Activated T-cell treated with anti-CD3 and anti-CD28 coated beads for 4 hours (primary cell): ENCODE measurements at regions not wholly inside any gene's neighbourhood (a gene's known extent, or its start where the extent isn't known, plus 50 kb on each side); places are given as distances from the start of the nearest gene placed in this dataset.
A peak's percentile ranks its signal among the peaks of the same experiment; 100 is the strongest.
"Not testable (repeated sequence)": the region's sequence is repeated elsewhere in the genome, so short reads cannot be mapped to it uniquely, and the experiment has no call there.

Experiments used
- DNase-seq: peaks from one replicate; pipeline ENCODE4 v3.0.0-alpha.2; 2020

DNA sequence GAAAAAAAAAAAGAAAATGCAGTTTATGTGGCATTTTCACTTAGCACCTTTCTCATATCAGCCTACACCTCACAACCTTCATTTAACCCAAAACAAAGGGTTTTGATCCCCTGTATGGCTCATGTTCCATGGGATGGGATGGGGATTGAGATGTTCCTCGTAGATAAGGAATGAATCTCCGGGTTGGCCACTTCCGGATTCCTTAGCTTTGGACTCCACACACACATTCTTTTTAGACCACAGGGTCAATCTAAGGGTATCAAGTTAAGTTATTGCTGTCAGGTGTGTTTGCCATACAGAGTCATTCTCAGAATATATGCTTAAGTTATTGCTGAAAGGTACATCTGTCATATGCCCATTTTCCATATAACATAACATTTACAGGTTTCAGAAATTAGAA is 301.4 kb upstream of the TGFBR2 start:
- no peak for DNase-seq

- DNase-seq, result no peak
Measured at GRCh38 chr3:30306896-30307295, 299.5 kb upstream of the TGFBR2 start.

- DNase-seq, result no peak
Measured at GRCh38 chr3:30307372-30307950, 298.9 kb upstream of the TGFBR2 start.

- DNase-seq, result no peak
Measured at GRCh38 chr3:30308131-30308530, 298.3 kb upstream of the TGFBR2 start.

DNA sequence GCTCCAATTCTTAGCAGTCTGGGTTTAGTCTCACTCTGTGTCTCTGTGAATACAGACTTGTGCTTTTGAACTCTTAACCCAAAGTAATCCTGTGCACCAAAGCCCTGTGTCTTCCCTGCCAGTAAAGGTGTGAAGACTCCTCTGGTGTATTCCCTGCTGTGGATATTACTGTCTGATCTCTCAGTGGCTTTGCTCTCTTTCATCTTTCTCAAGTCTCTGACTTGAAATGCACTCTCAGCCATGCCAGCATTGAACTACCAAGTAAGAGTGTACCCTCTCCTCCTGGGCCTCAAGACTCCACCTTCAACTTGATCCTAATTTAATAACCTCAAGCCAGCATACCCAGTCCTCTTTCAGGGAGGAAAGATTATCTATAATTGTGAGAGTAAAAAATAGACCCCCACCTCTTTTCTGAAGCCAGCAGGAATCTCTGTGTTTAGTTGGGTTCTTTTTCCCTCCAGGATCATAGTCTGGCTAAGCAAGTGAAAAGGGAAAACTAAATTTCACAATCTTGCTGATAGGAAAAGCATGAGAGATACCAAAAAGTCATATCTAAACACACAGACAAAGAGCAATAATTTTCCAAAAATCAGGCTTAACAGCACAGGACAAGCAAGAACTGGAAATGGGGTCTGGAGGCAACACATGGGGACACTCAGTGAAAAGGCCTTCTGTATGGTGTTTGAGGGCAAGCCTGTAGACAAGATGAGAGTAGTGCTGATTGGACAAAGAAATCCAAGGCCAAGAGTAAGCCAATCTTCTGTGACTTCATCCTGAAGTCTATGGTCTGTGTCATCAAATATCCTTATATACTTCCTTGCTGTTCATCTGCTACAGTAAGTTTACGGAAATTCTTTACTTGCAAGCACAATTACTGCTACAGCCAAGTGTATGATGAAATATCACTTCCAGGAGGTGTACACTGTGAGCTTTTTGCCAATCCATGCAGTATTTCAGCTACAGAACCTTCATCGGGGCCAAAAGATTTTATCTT is 296.1 kb upstream of the TGFBR2 start:
- no peak for DNase-seq

DNA sequence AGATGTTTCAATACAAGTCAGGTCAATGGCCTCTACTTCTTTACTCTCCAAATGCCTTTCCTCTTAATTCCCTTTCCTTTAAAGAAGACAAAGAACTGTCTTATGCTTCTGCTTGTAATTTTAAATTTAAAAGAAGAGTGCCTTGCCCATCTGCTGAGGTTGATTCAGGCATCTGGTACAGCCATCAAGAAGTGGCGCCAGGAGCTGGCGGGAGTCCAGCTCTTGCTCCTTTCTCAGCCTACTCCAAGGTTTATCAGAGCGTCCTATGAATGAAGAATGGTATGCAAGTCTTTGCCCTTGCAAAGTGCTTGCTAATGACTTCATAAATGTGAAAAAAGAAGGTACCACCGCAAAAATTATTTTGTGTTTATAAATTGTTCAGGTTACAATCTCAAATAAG is 294.6 kb upstream of the TGFBR2 start:
- DNase-seq, result no peak

DNA sequence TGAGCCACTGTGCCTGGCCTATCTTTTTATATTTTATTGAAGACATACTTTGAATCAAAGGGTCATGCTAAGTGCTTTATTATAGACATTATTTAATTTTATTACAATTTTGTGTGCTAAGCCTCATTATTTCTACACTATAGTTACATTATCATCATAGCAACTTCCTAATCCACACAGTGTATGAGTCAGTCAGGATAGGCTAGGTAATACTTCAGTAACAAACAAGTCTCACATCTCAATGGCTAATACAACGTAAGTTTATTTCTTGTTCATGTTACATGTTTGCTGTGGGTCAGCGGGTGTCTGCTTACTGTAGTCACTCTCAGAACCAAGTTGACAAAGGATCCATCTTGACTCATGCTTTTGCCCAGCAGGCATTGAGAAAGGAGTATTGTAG is 292.6 kb upstream of the TGFBR2 start:
- DNase-seq, result no peak

DNA sequence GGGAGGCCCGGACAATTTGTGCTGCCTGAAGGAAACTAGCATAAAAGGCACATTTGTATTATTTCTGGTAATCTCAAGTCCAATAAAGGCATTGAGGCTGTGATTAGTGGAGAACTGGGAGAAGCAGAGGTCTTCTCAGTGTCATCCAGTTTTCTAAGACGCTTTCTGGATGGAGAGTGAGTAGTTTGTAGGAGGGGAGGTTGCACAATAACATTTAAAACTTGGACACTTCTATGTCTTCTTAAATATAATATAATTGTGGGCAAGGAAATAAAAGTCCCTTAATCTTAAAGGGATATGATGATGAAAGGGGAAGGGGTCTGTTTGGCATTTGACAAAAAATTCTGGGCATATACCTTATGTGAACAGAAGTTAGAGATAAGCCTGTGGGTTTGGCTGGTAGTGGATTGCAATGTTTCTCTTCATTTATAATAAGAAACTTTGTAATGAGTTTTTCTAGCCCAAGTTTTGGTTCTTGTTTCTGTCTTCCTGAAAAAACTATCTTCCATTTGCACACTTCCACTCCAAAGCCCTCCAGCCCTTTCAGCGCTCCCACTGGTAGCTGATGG is 291.6 kb upstream of the TGFBR2 start:
- DNase-seq, result no peak

DNA sequence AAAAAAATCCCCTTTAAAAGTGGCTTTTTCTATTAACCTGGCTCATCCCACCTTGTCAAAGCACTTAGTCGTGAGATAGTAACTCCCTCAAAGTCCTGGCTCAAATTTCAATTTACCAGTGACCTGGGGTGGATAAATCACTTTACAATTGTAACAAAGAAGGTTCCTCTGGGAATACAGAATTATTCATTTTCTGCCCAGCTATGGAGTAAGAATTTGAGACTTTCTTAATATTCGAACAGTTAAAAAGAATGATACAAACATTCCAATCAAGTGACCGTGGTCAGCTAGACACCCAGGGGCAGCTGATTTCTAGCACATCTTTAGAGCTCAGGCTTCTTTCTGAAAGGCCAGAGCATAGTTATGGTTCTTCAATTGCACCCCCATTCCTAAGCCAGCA is 291.0 kb upstream of the TGFBR2 start:
- DNase-seq, result no peak

DNA sequence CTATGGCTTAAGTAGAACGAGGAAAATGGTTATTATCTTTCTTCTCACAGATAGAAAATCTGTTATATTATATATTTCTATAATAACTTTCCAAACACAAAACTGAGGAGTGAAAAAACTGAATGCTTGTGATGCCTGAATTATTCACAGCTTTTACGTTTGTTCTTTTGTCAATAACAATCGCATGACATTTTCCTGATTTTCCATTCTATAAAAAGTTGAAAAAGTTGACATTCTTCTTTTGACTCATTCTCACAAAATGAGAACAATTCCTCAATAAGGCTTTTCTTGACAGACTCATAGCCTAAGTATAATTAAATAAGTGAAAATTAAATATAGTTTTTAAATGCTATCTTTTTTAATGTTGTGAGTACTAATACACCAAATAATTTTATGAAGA is 288.8 kb upstream of the TGFBR2 start:
- no peak for DNase-seq

GRCh38 chr3:30318110-30318509 is 288.3 kb upstream of the TGFBR2 start:
- no peak for DNase-seq

- peak; percentile 17 for DNase-seq
Measured at GRCh38 chr3:30319713-30320112, 286.7 kb upstream of the TGFBR2 start.

DNA sequence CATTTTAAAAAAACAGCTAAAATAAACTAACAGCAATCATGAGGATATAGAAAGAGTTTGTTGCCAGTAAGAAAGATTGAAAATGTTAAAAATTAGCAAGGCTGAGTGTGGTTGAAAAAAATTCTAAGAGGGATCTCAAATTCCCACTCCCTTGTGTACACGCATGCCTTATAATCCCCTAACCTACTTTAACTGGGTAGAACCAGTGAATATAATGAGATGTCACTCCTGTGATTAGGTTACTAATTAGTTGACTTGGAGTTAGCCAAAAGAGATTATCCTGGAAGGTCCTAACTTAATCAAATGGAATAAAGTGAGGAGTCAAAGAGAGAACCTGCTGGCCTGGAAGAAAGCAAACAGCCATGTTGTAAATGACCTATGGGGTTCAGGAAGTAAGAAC is 286.0 kb upstream of the TGFBR2 start:
- DNase-seq, result no peak

GRCh38 chr3:30321065-30321464 is 285.3 kb upstream of the TGFBR2 start:
- no peak for DNase-seq

- DNase-seq, result not testable (repeated sequence)
Measured at GRCh38 chr3:30323649-30324048, 282.8 kb upstream of the TGFBR2 start.

GRCh38 chr3:30324587-30324986 is 281.8 kb upstream of the TGFBR2 start:
- DNase-seq, result no peak

DNA sequence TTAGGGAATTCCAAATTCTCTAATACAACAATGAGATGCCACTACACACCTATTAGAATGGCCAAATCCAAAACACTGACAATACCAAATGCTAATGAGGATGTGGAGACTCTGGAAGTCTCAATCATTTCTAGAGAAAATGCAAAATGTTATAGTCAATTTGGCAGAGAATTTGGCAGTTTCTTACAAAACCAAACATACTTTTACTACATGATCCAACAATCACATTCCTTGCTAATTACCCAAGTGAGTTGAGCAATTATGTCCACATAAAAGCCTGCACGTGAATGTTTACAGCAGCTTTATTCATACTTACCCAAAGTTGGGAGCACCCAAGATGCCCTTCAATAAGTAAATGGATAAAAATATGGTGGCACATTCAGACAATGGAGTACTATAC is 278.4 kb upstream of the TGFBR2 start:
- DNase-seq, result not testable (repeated sequence)

- DNase-seq, result not testable (repeated sequence)
Measured at GRCh38 chr3:30328935-30329334, 277.5 kb upstream of the TGFBR2 start.

GRCh38 chr3:30331519-30331918 is 274.9 kb upstream of the TGFBR2 start:
- DNase-seq, result no peak

- no peak for DNase-seq
Measured at GRCh38 chr3:30332196-30333021, 274.0 kb upstream of the TGFBR2 start.

DNA sequence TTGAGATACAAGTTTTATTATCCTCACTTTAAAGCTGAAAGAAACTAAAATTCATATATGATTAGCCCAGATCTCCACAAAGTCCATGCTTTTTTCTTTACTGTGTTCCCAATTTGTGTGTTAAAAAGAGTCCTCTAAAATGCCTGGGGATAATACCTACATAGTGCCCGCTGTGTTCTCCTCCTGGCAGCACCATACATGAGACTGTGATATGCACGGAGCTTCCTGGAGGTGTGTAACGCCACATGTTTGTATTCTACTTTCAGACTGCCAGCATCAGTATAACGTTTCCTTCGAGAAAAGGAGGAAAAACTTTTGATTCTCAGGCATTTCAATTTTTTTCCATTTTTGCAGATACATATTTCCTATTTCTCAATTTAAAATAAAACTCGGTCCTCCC is 273.3 kb upstream of the TGFBR2 start:
- DNase-seq, result no peak

- no peak for DNase-seq
Measured at GRCh38 chr3:30333903-30334302, 272.5 kb upstream of the TGFBR2 start.

DNA sequence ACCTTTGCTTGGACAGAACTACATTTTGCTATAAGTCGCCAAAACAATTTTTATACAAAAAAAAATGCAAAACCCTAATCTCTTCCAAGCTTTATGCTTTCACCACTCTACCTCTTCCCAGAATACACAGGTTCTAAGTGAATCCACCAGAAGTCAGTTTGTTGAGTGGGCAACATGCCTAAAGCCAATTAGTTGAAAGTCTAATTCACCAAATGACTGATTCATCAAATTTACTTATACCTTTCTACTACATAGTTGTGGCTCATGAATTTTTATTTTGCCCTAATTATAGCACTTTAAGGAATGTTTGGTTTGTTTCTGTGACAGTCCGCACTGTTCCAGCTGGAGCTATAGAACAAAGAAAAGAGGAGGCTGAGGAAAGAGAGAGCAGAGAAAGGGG is 265.9 kb upstream of the TGFBR2 start:
- no peak for DNase-seq
